ENCODE measurements at regions not wholly inside any gene's neighbourhood (a gene's known extent, or its start where the extent isn't known, plus 50 kb on each side); places are given as distances from the start of the nearest gene placed in this dataset.

DNA sequence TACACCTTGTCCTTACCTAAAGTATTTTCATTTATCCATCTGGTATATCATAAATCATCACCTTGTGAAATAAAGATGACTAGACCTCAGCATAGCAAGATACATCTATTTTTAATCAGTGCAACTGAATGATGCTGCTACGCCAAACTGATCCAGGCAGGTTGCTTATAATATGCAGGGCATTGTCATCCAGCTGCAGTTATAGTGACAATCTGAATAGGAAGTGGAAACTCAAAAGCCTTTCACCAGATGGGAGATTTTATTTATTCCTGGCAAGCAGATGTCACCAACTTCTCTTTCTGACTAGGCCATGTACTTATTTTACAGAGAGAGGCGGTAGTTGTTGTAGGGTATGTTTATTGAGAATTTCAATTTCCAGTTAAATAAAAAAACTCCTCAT is 747.3 kb downstream of the ADCYAP1 start:
- TF ChIP-seq, protein P1, sequence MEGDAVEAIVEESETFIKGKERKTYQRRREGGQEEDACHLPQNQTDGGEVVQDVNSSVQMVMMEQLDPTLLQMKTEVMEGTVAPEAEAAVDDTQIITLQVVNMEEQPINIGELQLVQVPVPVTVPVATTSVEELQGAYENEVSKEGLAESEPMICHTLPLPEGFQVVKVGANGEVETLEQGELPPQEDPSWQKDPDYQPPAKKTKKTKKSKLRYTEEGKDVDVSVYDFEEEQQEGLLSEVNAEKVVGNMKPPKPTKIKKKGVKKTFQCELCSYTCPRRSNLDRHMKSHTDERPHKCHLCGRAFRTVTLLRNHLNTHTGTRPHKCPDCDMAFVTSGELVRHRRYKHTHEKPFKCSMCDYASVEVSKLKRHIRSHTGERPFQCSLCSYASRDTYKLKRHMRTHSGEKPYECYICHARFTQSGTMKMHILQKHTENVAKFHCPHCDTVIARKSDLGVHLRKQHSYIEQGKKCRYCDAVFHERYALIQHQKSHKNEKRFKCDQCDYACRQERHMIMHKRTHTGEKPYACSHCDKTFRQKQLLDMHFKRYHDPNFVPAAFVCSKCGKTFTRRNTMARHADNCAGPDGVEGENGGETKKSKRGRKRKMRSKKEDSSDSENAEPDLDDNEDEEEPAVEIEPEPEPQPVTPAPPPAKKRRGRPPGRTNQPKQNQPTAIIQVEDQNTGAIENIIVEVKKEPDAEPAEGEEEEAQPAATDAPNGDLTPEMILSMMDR (IDR thresholded peaks at IDR 0.05): no peak
- no peak for TF ChIP-seq POLR2A (IDR thresholded peaks at IDR 0.05)

Data from right lobe of liver (tissue), 4 donors.